Colonic mucosa (tissue), 4 donors: ENCODE measurements at regions not wholly inside any gene's neighbourhood (a gene's known extent, or its start where the extent isn't known, plus 50 kb on each side); places are given as distances from the start of the nearest gene placed in this dataset.

ENCODE experiments used
- DNase-seq: peaks from one replicate; pipeline ENCODE4 v3.0.0-alpha.2; 2020
- H3K27ac ChIP-seq: fragments of 200-600 bp; one replicate; pipeline ENCODE4 v1.8.0; 2021
- H3K27me3 ChIP-seq: fragments of 200-600 bp; one replicate; pipeline ENCODE4 v1.8.0; 2021
- H3K36me3 ChIP-seq: fragments of 200-600 bp; one replicate; pipeline ENCODE4 v1.8.0; 2021
- H3K4me1 ChIP-seq: fragments of 200-600 bp; one replicate; pipeline ENCODE4 v1.8.0; 2021; ENCODE audit warnings: mild to moderate bottlenecking
- H3K4me3 ChIP-seq: fragments of 200-600 bp; one replicate; pipeline ENCODE4 v1.8.0; 2021
- H3K9ac ChIP-seq, 2 donors: one replicate each; pipeline ENCODE4 v1.7.0; 2013; ENCODE audit warnings: control low read depth in 2 of 2, low read depth in 2 of 2, low read length in 2 of 2
- H3K9me3 ChIP-seq: fragments of 200-600 bp; one replicate; pipeline ENCODE4 v1.8.0; 2021
- intact Hi-C: fragments of 100-400 bp; cut with DNase I; formaldehyde crosslinking; loops from one replicate; pipeline ENCODE4 v1.14.1; 2022
- TF ChIP-seq, protein P1 (sequence below): fragments of 200-600 bp; IDR thresholded peaks from one replicate; pipeline ENCODE4 v1.8.0; 2022; ENCODE audit warnings: antibody characterized with exemption, mild to moderate bottlenecking
- donor health status: healthy.
- donor health status: DM: no; HTN: no; CAD: no.
- donor health status: DM: no; HTN: no; CAD: no.

- H3K9ac ChIP-seq = no peak overlapping the region
- TF ChIP-seq, protein P1, sequence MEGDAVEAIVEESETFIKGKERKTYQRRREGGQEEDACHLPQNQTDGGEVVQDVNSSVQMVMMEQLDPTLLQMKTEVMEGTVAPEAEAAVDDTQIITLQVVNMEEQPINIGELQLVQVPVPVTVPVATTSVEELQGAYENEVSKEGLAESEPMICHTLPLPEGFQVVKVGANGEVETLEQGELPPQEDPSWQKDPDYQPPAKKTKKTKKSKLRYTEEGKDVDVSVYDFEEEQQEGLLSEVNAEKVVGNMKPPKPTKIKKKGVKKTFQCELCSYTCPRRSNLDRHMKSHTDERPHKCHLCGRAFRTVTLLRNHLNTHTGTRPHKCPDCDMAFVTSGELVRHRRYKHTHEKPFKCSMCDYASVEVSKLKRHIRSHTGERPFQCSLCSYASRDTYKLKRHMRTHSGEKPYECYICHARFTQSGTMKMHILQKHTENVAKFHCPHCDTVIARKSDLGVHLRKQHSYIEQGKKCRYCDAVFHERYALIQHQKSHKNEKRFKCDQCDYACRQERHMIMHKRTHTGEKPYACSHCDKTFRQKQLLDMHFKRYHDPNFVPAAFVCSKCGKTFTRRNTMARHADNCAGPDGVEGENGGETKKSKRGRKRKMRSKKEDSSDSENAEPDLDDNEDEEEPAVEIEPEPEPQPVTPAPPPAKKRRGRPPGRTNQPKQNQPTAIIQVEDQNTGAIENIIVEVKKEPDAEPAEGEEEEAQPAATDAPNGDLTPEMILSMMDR = no peak
- no peak for DNase-seq
- H3K27me3 ChIP-seq = no peaks in the 10 kb centered on the region
- no peak overlapping the region for H3K4me3 ChIP-seq
- no peaks in the 10 kb centered on the region for H3K4me1 ChIP-seq
- no peaks in the 10 kb centered on the region for H3K36me3 ChIP-seq
- no peaks in the 10 kb centered on the region for H3K9me3 ChIP-seq
- H3K27ac ChIP-seq = no peak overlapping the region
- intact Hi-C loops = no loop called here
Measured at GRCh38 chr4:117422297-117422696, 336.9 kb upstream of the TRAM1L1 start.

DNA sequence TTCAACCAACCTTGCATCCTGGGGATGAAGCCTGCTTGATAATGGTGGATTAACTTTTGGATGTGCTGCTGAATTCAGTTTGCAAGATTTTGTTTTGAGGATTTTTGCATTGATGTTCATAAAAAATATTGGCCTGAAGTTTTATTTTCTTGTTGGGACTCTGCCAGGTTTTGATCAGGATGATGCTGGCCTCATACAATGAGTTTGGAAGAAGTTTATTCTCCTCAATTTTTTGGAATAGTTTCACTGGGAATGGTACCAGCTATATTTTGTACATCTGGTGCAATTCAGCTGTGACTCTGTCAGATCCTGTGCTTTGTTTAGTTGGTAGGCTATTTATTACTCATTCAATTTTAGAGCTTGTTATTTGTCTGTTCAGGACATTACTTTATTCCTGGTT is 340.3 kb upstream of the TRAM1L1 start:
- Histone ChIP-seq H3K4me1 (no peaks in the 10 kb centered on the region), H3K36me3 (no peaks in the 10 kb centered on the region), H3K27ac (no peak overlapping the region), H3K27me3 (no peaks in the 10 kb centered on the region), H3K9me3 (no peaks in the 10 kb centered on the region), H3K4me3 (no peak overlapping the region), H3K9ac (no peak overlapping the region)
- DNase-seq = no peak
- intact Hi-C loops = no loop called here
- TF ChIP-seq, protein P1 = no peak

- Histone ChIP-seq H3K27ac (no peak overlapping the region), H3K27me3 (no peaks in the 10 kb centered on the region), H3K9ac (no peak overlapping the region), H3K4me1 (no peaks in the 10 kb centered on the region), H3K4me3 (no peak overlapping the region), H3K9me3 (no peaks in the 10 kb centered on the region), H3K36me3 (no peaks in the 10 kb centered on the region)
- DNase-seq = no peak
- TF ChIP-seq, protein P1 = no peak
- intact Hi-C loops = no loop called here
Measured at GRCh38 chr4:117428536-117428935, 343.2 kb upstream of the TRAM1L1 start.

DNA sequence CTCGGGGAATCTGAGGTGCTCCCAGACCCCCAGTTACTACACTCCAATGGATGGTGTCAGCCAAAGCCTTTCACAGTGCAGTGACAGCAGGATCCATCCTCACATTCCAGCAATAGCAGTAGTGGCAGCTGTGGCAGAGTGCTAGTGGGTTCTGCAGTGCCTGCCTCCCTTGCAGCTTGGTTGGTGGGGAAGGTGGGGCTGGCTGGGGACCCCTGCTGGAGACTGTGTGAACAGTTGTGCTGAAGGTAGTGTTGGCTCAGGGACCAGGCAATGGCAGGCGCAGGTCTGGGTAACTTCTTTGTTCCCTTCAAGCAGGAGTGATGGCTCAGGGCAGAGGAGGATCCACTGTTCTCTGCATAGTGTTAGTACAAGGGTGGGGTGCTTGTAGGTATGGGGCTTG is 343.7 kb upstream of the TRAM1L1 start:
- H3K4me3 ChIP-seq = no peak overlapping the region
- H3K27ac ChIP-seq = no peak overlapping the region
- H3K36me3 ChIP-seq = no peaks in the 10 kb centered on the region
- no peaks in the 10 kb centered on the region for H3K4me1 ChIP-seq
- H3K27me3 ChIP-seq = no peaks in the 10 kb centered on the region
- no peak overlapping the region for H3K9ac ChIP-seq
- no peaks in the 10 kb centered on the region for H3K9me3 ChIP-seq
- DNase-seq = no peak
- TF ChIP-seq, protein P1 = no peak
- intact Hi-C loops = no loop called here

DNA sequence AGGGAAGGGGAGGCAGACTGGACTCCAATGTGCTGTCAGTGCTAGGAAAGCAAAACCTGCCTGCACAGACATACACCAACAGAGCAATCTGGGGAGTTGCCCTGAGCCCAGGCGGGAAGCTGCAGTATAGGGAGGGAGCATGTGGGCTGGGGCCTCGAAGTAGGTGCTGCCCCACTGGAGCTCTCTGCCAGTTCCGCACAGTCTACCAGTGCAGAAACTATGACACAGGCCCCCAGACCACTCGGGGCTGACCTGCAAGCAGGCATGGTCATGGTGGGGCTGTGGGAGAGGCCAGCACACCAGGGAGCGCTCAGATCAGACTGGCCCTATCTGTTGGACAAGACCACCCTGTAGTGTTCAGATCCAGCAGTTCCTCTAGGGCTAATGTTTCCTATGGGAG is 344.1 kb upstream of the TRAM1L1 start:
- DNase-seq = no peak
- H3K9me3 ChIP-seq = no peaks in the 10 kb centered on the region
- intact Hi-C loops = no loop called here
- H3K4me3 ChIP-seq = no peak overlapping the region
- H3K27ac ChIP-seq = no peak overlapping the region
- no peaks in the 10 kb centered on the region for H3K36me3 ChIP-seq
- H3K9ac ChIP-seq = no peak overlapping the region
- no peaks in the 10 kb centered on the region for H3K4me1 ChIP-seq
- no peaks in the 10 kb centered on the region for H3K27me3 ChIP-seq
- TF ChIP-seq, protein P1 = no peak

DNA sequence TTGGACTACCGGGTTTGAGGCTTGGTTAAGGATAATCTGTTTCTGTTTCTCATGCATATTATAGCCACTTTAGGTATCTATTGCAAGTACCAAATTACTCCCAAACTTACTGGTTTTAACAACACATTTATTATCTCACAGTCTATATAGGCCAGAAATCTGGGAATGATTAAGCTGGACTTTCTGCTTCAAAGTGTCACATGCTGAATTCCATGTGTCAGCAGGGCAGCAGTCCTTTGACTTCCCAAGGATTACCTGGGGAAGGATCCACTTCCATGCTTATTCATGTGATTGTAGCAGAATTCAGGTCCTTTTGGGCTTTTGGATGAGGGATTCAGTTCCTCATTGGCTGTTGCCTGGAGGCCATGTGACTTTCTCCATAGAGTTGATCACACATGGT is 349.0 kb upstream of the TRAM1L1 start:
- TF ChIP-seq, protein P1 = no peak
- intact Hi-C loops = no loop called here
- no peak overlapping the region for H3K4me3 ChIP-seq
- no peaks in the 10 kb centered on the region for H3K36me3 ChIP-seq
- H3K9me3 ChIP-seq = no peaks in the 10 kb centered on the region
- no peaks in the 10 kb centered on the region for H3K4me1 ChIP-seq
- no peaks in the 10 kb centered on the region for H3K27me3 ChIP-seq
- no peak overlapping the region for H3K9ac ChIP-seq
- no peak for DNase-seq
- no peak overlapping the region for H3K27ac ChIP-seq
